ENCODE measurements at regions not wholly inside any gene's neighbourhood (a gene's known extent, or its start where the extent isn't known, plus 50 kb on each side); places are given as distances from the start of the nearest gene placed in this dataset.

- 100% methylated on average over 1 of the region's 2 CpGs; no CpG with 5 or more reads in 1 of the 2 donors for WGBS, 2 donors (ENCODE audit: low coverage in 1 of 2)
- H3K4me1 ChIP-seq, result no peaks in the 10 kb centered on the region
- no peak overlapping the region for H3K27ac ChIP-seq
- H3K9me3 ChIP-seq, result no peaks in the 10 kb centered on the region
- ATAC-seq, result no peak
- no peak overlapping the region for H3K4me3 ChIP-seq
- H3K27me3 ChIP-seq, result no peaks in the 10 kb centered on the region
- TF ChIP-seq CTCF (IDR thresholded peaks at IDR 0.05) (no peak), POLR2A (IDR thresholded peaks at IDR 0.05) (no peak), POLR2AphosphoS5 (IDR thresholded peaks at IDR 0.05) (no peak), EP300 (IDR thresholded peaks at IDR 0.05) (no peak)
- H3K36me3 ChIP-seq, result no peaks in the 10 kb centered on the region
Observed at GRCh38 chr11:47899801-47900200, 51.7 kb upstream of the NUP160 start.

Small RNA genes in the stretch of these regions (small RNA-seq; reads per million reads assigned to genes)
- gene AC023232.1, result 0 reads per million in 4 donors
